Heart left ventricle (tissue), 16 donors: ENCODE measurements at regions not wholly inside any gene's neighbourhood (a gene's known extent, or its start where the extent isn't known, plus 50 kb on each side); places are given as distances from the start of the nearest gene placed in this dataset.

ENCODE experiments used
- ATAC-seq, 4 donors: fragments of 200-7000 bp; cut with Tn5 transposase; one replicate each; pipeline ENCODE4 v1.9.1; 2020 to 2022; ENCODE audit warnings: moderate library complexity in 4 of 4, mild to moderate bottlenecking in 3 of 4, moderate number of reproducible peaks in 1 of 4
- DNase-seq, 5 donors: peaks; one replicate each; pipeline ENCODE4 v3.0.0-alpha.2; 2020
- H3K27ac ChIP-seq, 12 donors: fragments of 200-600 bp; sonication (generic) in 4 of 12; one replicate each; pipeline versions ENCODE4 v1.5.0 to v1.8.0; 2016 to 2022; ENCODE audit warnings: mild to moderate bottlenecking in 2 of 12
- H3K27me3 ChIP-seq, 9 donors: fragments of 200-600 bp; sonication (generic) in 2 of 9; one replicate each; pipeline versions ENCODE4 v1.5.1 to v1.8.0; 2016 to 2022; ENCODE audit warnings: mild to moderate bottlenecking in 3 of 9
- H3K36me3 ChIP-seq, 9 donors: fragments of 200-600 bp; sonication (generic) in 2 of 9; one replicate each; pipeline versions ENCODE4 v1.5.0 to v1.8.0; 2018 to 2022; ENCODE audit warnings: mild to moderate bottlenecking in 2 of 9
- H3K4me1 ChIP-seq, 12 donors: fragments of 200-600 bp; sonication (generic) in 4 of 12; one replicate each; pipeline versions ENCODE4 v1.5.0 to v1.8.0; 2016 to 2022; ENCODE audit warnings: mild to moderate bottlenecking in 3 of 12
- H3K4me3 ChIP-seq, 12 donors: fragments of 200-600 bp; sonication (generic) in 4 of 12; one replicate each; pipeline versions ENCODE4 v1.5.0 to v1.8.0; 2017 to 2022; ENCODE audit warnings: mild to moderate bottlenecking in 9 of 12, moderate library complexity in 4 of 12
- H3K9me3 ChIP-seq, 12 donors: fragments of 200-600 bp; sonication (generic) in 4 of 12; one replicate each; pipeline versions ENCODE4 v1.5.0 to v1.8.0; 2016 to 2022; ENCODE audit warnings: mild to moderate bottlenecking in 1 of 12
- CTCF ChIP-seq, 12 donors: fragments of 200-600 bp; sonication (generic) in 4 of 12; IDR thresholded peaks; one replicate each; pipeline versions ENCODE4 v1.5.0 to v1.8.0; 2018 to 2022; ENCODE audit warnings: antibody characterized with exemption in 12 of 12, mild to moderate bottlenecking in 5 of 12
- POLR2A ChIP-seq, 2 donors: fragments of 450-650 bp; IDR thresholded peaks; one replicate each; pipeline ENCODE4 v1.6.1; 2017; ENCODE audit warnings: antibody characterized with exemption in 2 of 2, mild to moderate bottlenecking in 2 of 2, moderate library complexity in 2 of 2
- WGBS, 4 donors: extraction: QIAGEN DNeasy Blood & Tissue Kit in 2 of 4; methylation state at CpG; one replicate each; pipeline versions ENCODE4 v1.1.5 to v1.1.7; 2013 to 2018; 5-methylcytosine and 5-hydroxymethylcytosine counted together
- intact Hi-C, 10 donors: fragments of 100-400 bp; cut with DNase I; formaldehyde crosslinking; loops; one replicate each; pipeline versions ENCODE4 v1.11.1 to v1.14.2; 2022
- donor health status: ischemic (EF 13 %, LVEDD 7.1; RV severe dilation, severe dysfunction).
- donor health status: healthy with polysubstance abuse.
- donor health status: DM: no; HTN: yes; CAD: no.
- donor health status: DM: no; HTN: no; CAD: no.
- donor health status: ischemic (EF 25% LVEDD 6.9; RV normal size, moderate dysfunction).
- donor health status: ischemic (EF 25% LVEDD 5.7; RV mildly dilated, moderate dysfunction).
- donor health status: healthy.
- donor health status: DM: yes; HTN: yes; CAD: no.
- donor health status: ischemic (EF 35%, LVEDD 5.7; RV mildly dilated, moderate dysfunction).
- donor health status: nonischemic (EF 11% LVEDD 7.7; RV severe dilation, severe dysfunction).
- donor health status: DM: yes; HTN: yes; CAD: no.
- donor health status: PGD.
- donor health status: ischemic (EF 29% LVEDD 5.4; RV normal size, mild dysfunction).
- donor health status: nonischemic (EF 23%, LVEDD 6.1; RV moderate dilation, normal function).

- no peaks in the 10 kb centered on the region for H3K27me3 ChIP-seq
- intact Hi-C loops: no loop called here
- ATAC-seq (no peak), DNase-seq (no peak)
- peaks cover 0 to 24% (median 3%) of the 10 kb centered on the region in 12 donors for H3K9me3 ChIP-seq
- H3K4me3 ChIP-seq: no peak overlapping the region
- no peak for TF ChIP-seq POLR2A (IDR thresholded peaks at IDR 0.05)
- no peak for TF ChIP-seq CTCF (IDR thresholded peaks at IDR 0.05)
- no peaks in the 10 kb centered on the region for H3K4me1 ChIP-seq
- H3K36me3 ChIP-seq: no peaks in the 10 kb centered on the region
- H3K27ac ChIP-seq: no peak overlapping the region
Observed at GRCh38 chr7:9102846-9103245, 669.4 kb downstream of the NXPH1 start.

GRCh38 chr7:9106747-9107146 is 673.3 kb downstream of the NXPH1 start:
- ATAC-seq: no peak
- TF ChIP-seq POLR2A (IDR thresholded peaks at IDR 0.05) (no peak), CTCF (IDR thresholded peaks at IDR 0.05) (no peak)
- WGBS, 4 donors: 66 to 81% (median 80%) methylated on average over 3 of the region's 3 CpGs

GRCh38 chr7:9120331-9120730 is 686.9 kb downstream of the NXPH1 start:
- Histone ChIP-seq H3K4me3 (no peak overlapping the region), H3K9me3 (no peaks in the 10 kb centered on the region), H3K36me3 (no peaks in the 10 kb centered on the region), H3K27ac (no peak overlapping the region), H3K4me1 (no peaks in the 10 kb centered on the region), H3K27me3 (no peaks in the 10 kb centered on the region)
- DNase-seq: no peak
- no peak for TF ChIP-seq CTCF (IDR thresholded peaks at IDR 0.05)
- TF ChIP-seq POLR2A (IDR thresholded peaks at IDR 0.05): no peak
- intact Hi-C loops: no loop called here
- ATAC-seq: no peak

More at GRCh38 chr7:9106747-9107146, 673.3 kb downstream of the NXPH1 start:
- intact Hi-C loops: no loop called here
- Histone ChIP-seq H3K9me3 (peaks cover 0 to 44% (median 11%) of the 10 kb centered on the region in 12 donors), H3K4me3 (no peak overlapping the region), H3K36me3 (no peaks in the 10 kb centered on the region), H3K4me1 (no peaks in the 10 kb centered on the region), H3K27ac (no peak overlapping the region), H3K27me3 (no peaks in the 10 kb centered on the region)
- DNase-seq: no peak

GRCh38 chr7:9124320-9124719 is 690.9 kb downstream of the NXPH1 start:
- ATAC-seq (no peak), DNase-seq (no peak)
- intact Hi-C loops: no loop called here
- no peaks in the 10 kb centered on the region for H3K4me1 ChIP-seq
- 63 to 67% (median 63%) methylated on average over 2 of the region's 2 CpGs for WGBS, 4 donors
- H3K27me3 ChIP-seq: no peaks in the 10 kb centered on the region
- TF ChIP-seq CTCF (IDR thresholded peaks at IDR 0.05) (no peak), POLR2A (IDR thresholded peaks at IDR 0.05) (no peak)
- H3K4me3 ChIP-seq: no peak overlapping the region
- H3K9me3 ChIP-seq: no peaks in the 10 kb centered on the region
- no peak overlapping the region for H3K27ac ChIP-seq
- H3K36me3 ChIP-seq: no peaks in the 10 kb centered on the region
